GM23338 (cell line): ENCODE measurements at regions not wholly inside any gene's neighbourhood (a gene's known extent, or its start where the extent isn't known, plus 50 kb on each side); places are given as distances from the start of the nearest gene placed in this dataset.

Experiments
- ATAC-seq: fragments of 200-7000 bp; cut with Tn5 transposase; 3 replicates; pipeline ENCODE4 v1.9.1; 2020
- DNase-seq: peaks from one replicate; pipeline ENCODE4 v3.0.0-alpha.2; 2015; ENCODE audit warnings: low spot score
- H2AFZ ChIP-seq: fragments of 200-600 bp; sonication (generic); 2 replicates; pipeline ENCODE4 v1.8.0; 2016; ENCODE audit warnings: antibody characterized with exemption, mild to moderate bottlenecking, moderate library complexity
- H3F3A ChIP-seq: fragments of 200-600 bp; sonication (generic); replicated peaks from 2 replicates; pipeline ENCODE4 v1.8.0; 2017; ENCODE audit warnings: antibody characterized with exemption, mixed run types, low read depth
- H3K27ac ChIP-seq: fragments of 200-600 bp; sonication (generic); 2 replicates; pipeline ENCODE4 v1.6.1; 2016; ENCODE audit warnings: low read depth
- H3K27me3 ChIP-seq: fragments of 200-600 bp; sonication (generic); 2 replicates; pipeline ENCODE4 v1.8.0; 2016; ENCODE audit warnings: mild to moderate bottlenecking, mixed run types, moderate library complexity; ENCODE audit not compliant: insufficient read depth
- H3K36me3 ChIP-seq: fragments of 200-600 bp; sonication (generic); 2 replicates; pipeline ENCODE4 v1.8.0; 2016; ENCODE audit warnings: mild to moderate bottlenecking; ENCODE audit not compliant: insufficient read depth
- H3K4me1 ChIP-seq: fragments of 200-600 bp; sonication (generic); 2 replicates; pipeline ENCODE4 v1.8.0; 2016; ENCODE audit warnings: mild to moderate bottlenecking, moderate library complexity; ENCODE audit not compliant: insufficient read depth
- H3K4me2 ChIP-seq: fragments of 200-600 bp; sonication (generic); 2 replicates; pipeline ENCODE4 v1.7.1; 2017; ENCODE audit warnings: mixed run types
- H3K4me3 ChIP-seq: fragments of 200-600 bp; sonication (generic); 2 replicates; pipeline ENCODE4 v1.6.1; 2016; ENCODE audit warnings: mixed run types
- H3K79me2 ChIP-seq: fragments of 200-600 bp; sonication (generic); replicated peaks from 2 replicates; pipeline ENCODE4 v1.8.0; 2017; ENCODE audit warnings: mild to moderate bottlenecking; ENCODE audit not compliant: insufficient read depth
- H3K9me2 ChIP-seq: fragments of 200-600 bp; sonication (generic); 2 replicates; pipeline ENCODE4 v1.8.0; 2017; ENCODE audit not compliant: insufficient read depth
- H4K20me1 ChIP-seq: fragments of 200-600 bp; sonication (generic); replicated peaks from 2 replicates; pipeline ENCODE4 v1.8.0; 2017; ENCODE audit warnings: mild to moderate bottlenecking; ENCODE audit not compliant: insufficient read depth
- H3K27ac Mint-ChIP-seq: 2 replicates; pipeline ENCODE4 v1.8.0; 2020; ENCODE audit warnings: inconsistent platforms, mild to moderate bottlenecking, moderate library complexity, mixed read lengths
- H3K27me3 Mint-ChIP-seq: 3 replicates; pipeline ENCODE4 v1.8.0; 2022; ENCODE audit warnings: low read depth, mild to moderate bottlenecking, moderate library complexity, mixed read lengths, inconsistent platforms; ENCODE audit not compliant: insufficient read depth, poor library complexity
- H3K36me3 Mint-ChIP-seq: 3 replicates; pipeline ENCODE4 v1.8.0; 2021; ENCODE audit warnings: low read depth, mild to moderate bottlenecking, inconsistent platforms, moderate library complexity, mixed read lengths
- H3K4me1 Mint-ChIP-seq: 3 replicates; pipeline ENCODE4 v1.8.0; 2020; ENCODE audit warnings: mild to moderate bottlenecking, inconsistent platforms, mixed read lengths
- H3K4me3 Mint-ChIP-seq: 3 replicates; pipeline ENCODE4 v1.8.0; 2021; ENCODE audit warnings: moderate library complexity, mild to moderate bottlenecking, inconsistent platforms, mixed read lengths
- H3K9me3 Mint-ChIP-seq: 3 replicates; pipeline ENCODE4 v1.8.0; 2020; ENCODE audit warnings: moderate library complexity, mild to moderate bottlenecking, inconsistent platforms, mixed read lengths
- CREB1 ChIP-seq: fragments of 250-450 bp; sonication (Bioruptor Pico); IDR thresholded peaks from 2 replicates; pipeline ENCODE4 v1.5.0; 2020; ENCODE audit warnings: low read depth, mild to moderate bottlenecking, moderate library complexity
- ETS1 ChIP-seq: IDR thresholded peaks from 2 replicates; pipeline ENCODE4 v1.6.1; 2016; ENCODE audit warnings: antibody characterized with exemption
- EZH2 ChIP-seq: fragments of 200-600 bp; sonication (generic); IDR thresholded peaks from one replicate; pipeline ENCODE4 v1.8.0; 2017; ENCODE audit warnings: antibody characterized with exemption, mild to moderate bottlenecking, low read depth; ENCODE audit not compliant: unreplicated experiment
- REST ChIP-seq: IDR thresholded peaks from one replicate; pipeline ENCODE4 v1.6.1; 2018; ENCODE audit warnings: antibody characterized with exemption; ENCODE audit not compliant: unreplicated experiment
- ZNF114 ChIP-seq: fragments of 250-450 bp; sonication (Bioruptor Pico); IDR thresholded peaks from 2 replicates; pipeline ENCODE4 v1.5.0; 2020; ENCODE audit warnings: mild to moderate bottlenecking, moderate library complexity
- ZNF331 ChIP-seq: fragments of 250-450 bp; sonication (Bioruptor Pico); IDR thresholded peaks from 2 replicates; pipeline ENCODE4 v1.5.0; 2020; ENCODE audit warnings: low read depth, mild to moderate bottlenecking, moderate library complexity
- ZNF462 ChIP-seq: fragments of 250-450 bp; sonication (Bioruptor Pico); IDR thresholded peaks from 2 replicates; pipeline ENCODE4 v1.5.0; 2020; ENCODE audit warnings: mild to moderate bottlenecking, moderate library complexity

GRCh38 chr11:130707217-130707616 is 209.1 kb downstream of the SNX19 start:
- no peak for DNase-seq
- Histone ChIP-seq H3K79me2 (no peaks in the 10 kb centered on the region), H3K4me1 (no peaks in the 10 kb centered on the region), H3K4me2 (no peak overlapping the region), H3K36me3 (no peaks in the 10 kb centered on the region), H2AFZ (no peak overlapping the region), H3K27ac (no peak overlapping the region), H3K27me3 (no peaks in the 10 kb centered on the region), H3F3A (no peaks in the 10 kb centered on the region), H4K20me1 (no peaks in the 10 kb centered on the region), H3K4me3 (no peak overlapping the region), H3K9me2 (peaks cover 3% of the 10 kb centered on the region; the same call in 1 of the 2 replicates)
- Mint-ChIP-seq H3K27ac (no peak overlapping the region), H3K4me1 (peaks cover 2% of the 10 kb centered on the region; the same call in 2 of the 3 replicates), H3K27me3 (peaks cover 7% of the 10 kb centered on the region), H3K36me3 (no peaks in the 10 kb centered on the region), H3K4me3 (no peak overlapping the region), H3K9me3 (peaks cover 3% of the 10 kb centered on the region; the same call in 2 of the 3 replicates)
- ATAC-seq, result no peak
- TF ChIP-seq EZH2 (no peak), ZNF462 (CRISPR knock-in tag) (no peak), CREB1 (CRISPR knock-in tag) (no peak), ZNF331 (CRISPR knock-in tag) (no peak), ZNF114 (CRISPR knock-in tag) (no peak), ETS1 (no peak), REST (no peak)
